PFSK-1 (cell line): ENCODE measurements at regions not wholly inside any gene's neighbourhood (a gene's known extent, or its start where the extent isn't known, plus 50 kb on each side); places are given as distances from the start of the nearest gene placed in this dataset.

Experiments
- FOXP2 ChIP-seq: optimal IDR thresholded peaks from 2 replicates; pipeline ENCODE3; 2011; ENCODE audit warnings: borderline replicate concordance, control low read depth, inconsistent platforms; ENCODE audit not compliant: insufficient read depth; ENCODE audit errors: extremely low read length, extremely low read depth
- POLR2AphosphoS5 ChIP-seq: IDR thresholded peaks from 2 replicates; pipeline ENCODE4 v1.6.1; 2012; ENCODE audit warnings: low read depth, mild to moderate bottlenecking, control low read depth, low read length, moderate library complexity
- SIN3A ChIP-seq: IDR thresholded peaks from 2 replicates; pipeline ENCODE4 v1.6.1; 2012; ENCODE audit warnings: mild to moderate bottlenecking, low read length, moderate library complexity, borderline replicate concordance; ENCODE audit not compliant: insufficient read depth
- TAF1 ChIP-seq: IDR thresholded peaks from 2 replicates; pipeline ENCODE4 v1.6.1; 2012; ENCODE audit warnings: low read length, control low read depth, borderline replicate concordance; ENCODE audit not compliant: insufficient read depth
- TF ChIP-seq, protein P1 (sequence below), 2 experiments: IDR thresholded peaks; 2 replicates each; pipeline versions ENCODE4 v1.6.1 to v1.8.0; 2011 to 2012; ENCODE audit warnings: low read depth in 2 of 2, low read length in 2 of 2, control low read depth in 1 of 2, inconsistent platforms in 1 of 2, mild to moderate bottlenecking in 1 of 2, moderate library complexity in 1 of 2; ENCODE audit not compliant: insufficient read depth in 1 of 2

DNA sequence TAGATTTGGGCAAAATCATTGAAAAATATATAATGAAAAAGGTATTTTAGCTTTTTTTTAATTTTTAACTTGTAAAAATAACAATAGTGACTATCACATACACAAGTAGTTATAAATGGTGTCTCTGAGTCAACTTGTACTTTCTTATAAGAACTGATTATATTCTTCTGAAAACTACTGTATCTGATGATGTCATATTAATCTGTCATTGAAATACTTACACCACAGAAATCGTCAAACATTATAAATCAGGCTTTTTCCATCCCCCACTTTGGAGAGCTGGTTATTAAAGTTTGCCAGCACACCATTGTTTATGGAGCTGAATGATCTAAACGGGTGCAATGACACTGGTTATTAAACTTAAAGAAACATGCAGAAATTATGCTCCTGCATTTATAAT is 1259.6 kb upstream of the CNTN5 start:
- TF ChIP-seq TAF1 = no peak
- no peak for TF ChIP-seq POLR2AphosphoS5
- TF ChIP-seq SIN3A = no peak
- TF ChIP-seq, protein P1, sequence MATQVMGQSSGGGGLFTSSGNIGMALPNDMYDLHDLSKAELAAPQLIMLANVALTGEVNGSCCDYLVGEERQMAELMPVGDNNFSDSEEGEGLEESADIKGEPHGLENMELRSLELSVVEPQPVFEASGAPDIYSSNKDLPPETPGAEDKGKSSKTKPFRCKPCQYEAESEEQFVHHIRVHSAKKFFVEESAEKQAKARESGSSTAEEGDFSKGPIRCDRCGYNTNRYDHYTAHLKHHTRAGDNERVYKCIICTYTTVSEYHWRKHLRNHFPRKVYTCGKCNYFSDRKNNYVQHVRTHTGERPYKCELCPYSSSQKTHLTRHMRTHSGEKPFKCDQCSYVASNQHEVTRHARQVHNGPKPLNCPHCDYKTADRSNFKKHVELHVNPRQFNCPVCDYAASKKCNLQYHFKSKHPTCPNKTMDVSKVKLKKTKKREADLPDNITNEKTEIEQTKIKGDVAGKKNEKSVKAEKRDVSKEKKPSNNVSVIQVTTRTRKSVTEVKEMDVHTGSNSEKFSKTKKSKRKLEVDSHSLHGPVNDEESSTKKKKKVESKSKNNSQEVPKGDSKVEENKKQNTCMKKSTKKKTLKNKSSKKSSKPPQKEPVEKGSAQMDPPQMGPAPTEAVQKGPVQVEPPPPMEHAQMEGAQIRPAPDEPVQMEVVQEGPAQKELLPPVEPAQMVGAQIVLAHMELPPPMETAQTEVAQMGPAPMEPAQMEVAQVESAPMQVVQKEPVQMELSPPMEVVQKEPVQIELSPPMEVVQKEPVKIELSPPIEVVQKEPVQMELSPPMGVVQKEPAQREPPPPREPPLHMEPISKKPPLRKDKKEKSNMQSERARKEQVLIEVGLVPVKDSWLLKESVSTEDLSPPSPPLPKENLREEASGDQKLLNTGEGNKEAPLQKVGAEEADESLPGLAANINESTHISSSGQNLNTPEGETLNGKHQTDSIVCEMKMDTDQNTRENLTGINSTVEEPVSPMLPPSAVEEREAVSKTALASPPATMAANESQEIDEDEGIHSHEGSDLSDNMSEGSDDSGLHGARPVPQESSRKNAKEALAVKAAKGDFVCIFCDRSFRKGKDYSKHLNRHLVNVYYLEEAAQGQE (IDR thresholded peaks at IDR 0.05; ENCODE audit: insufficient read depth in 1 of 2, low read depth in 2 of 2, low read length in 2 of 2) = no peak
- no peak for TF ChIP-seq FOXP2

- no peak for TF ChIP-seq TAF1
- TF ChIP-seq SIN3A = no peak
- TF ChIP-seq POLR2AphosphoS5 = no peak
- no peak for TF ChIP-seq FOXP2
- TF ChIP-seq, protein P1 (IDR thresholded peaks at IDR 0.05; ENCODE audit: insufficient read depth in 1 of 2, low read depth in 2 of 2, low read length in 2 of 2) = no peak
Observed at GRCh38 chr11:97764193-97764592, 1256.6 kb upstream of the CNTN5 start.

DNA sequence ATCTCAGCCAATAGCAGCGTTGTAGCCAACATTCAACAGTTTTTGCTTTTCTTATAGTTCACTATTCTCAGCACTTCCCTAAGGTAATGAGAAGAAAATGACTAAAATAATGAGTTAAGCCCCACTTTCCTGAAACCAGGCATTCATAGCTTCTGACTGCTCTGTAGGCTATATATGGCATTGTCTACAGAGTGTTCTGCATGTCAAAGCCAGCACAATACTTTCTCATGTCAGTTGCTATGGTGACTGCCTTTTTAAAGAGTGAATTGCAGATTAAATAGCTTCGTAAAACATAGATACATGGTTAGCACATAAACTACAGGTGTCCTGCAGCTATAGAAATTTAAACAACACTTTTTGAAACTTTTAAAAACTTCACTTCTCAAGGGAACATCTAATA is 1256.1 kb upstream of the CNTN5 start:
- TF ChIP-seq TAF1 (no peak), FOXP2 (no peak), SIN3A (no peak), POLR2AphosphoS5 (no peak)
- TF ChIP-seq, protein P1 (IDR thresholded peaks at IDR 0.05; ENCODE audit: insufficient read depth in 1 of 2, low read depth in 2 of 2, low read length in 2 of 2) = no peak

- TF ChIP-seq FOXP2 = no peak
- TF ChIP-seq SIN3A = no peak
- TF ChIP-seq, protein P1 (IDR thresholded peaks at IDR 0.05; ENCODE audit: insufficient read depth in 1 of 2, low read depth in 2 of 2, low read length in 2 of 2) = no peak
- no peak for TF ChIP-seq POLR2AphosphoS5
- TF ChIP-seq TAF1 = no peak
Observed at GRCh38 chr11:97770570-97770969, 1250.2 kb upstream of the CNTN5 start.

DNA sequence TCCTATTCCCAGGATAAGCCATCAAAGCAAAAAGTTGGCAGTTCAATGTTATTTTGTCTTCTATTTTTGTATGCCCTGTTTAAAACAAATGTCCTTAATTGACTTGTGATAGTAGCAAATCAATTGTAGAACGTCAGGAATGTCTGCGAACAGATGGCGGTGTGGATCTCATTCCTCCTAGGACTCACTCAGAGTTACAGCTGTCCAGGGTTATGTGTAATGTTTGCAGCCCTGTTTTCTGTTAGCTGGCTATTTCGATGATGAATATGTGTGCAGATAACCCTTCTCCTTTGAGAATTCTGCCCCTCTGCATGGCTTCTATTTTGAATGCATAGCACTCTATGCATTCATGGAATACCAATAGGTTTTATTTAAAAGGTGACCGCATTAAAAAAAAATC is 1248.0 kb upstream of the CNTN5 start:
- TF ChIP-seq SIN3A (no peak), FOXP2 (no peak), TAF1 (no peak), POLR2AphosphoS5 (no peak)
- TF ChIP-seq, protein P1 (IDR thresholded peaks at IDR 0.05; ENCODE audit: insufficient read depth in 1 of 2, low read depth in 2 of 2, low read length in 2 of 2) = no peak
